Mammary epithelial cell (primary cell): ENCODE measurements at regions not wholly inside any gene's neighbourhood (a gene's known extent, or its start where the extent isn't known, plus 50 kb on each side); places are given as distances from the start of the nearest gene placed in this dataset.

Experiments
- CTCF ChIP-seq, 2 donors: IDR thresholded peaks in 1 of 2; conservative IDR thresholded peaks in 1 of 2; 2 replicates each; pipeline ENCODE4 v1.5.1; 2011 to 2012; ENCODE audit warnings: inconsistent platforms in 2 of 2, low read length in 2 of 2, mild to moderate bottlenecking in 2 of 2, control low read depth in 1 of 2, low read depth in 1 of 2; ENCODE audit not compliant: insufficient read depth in 1 of 2; ENCODE audit errors: extremely low read depth in 1 of 2
- EZH2 ChIP-seq: IDR thresholded peaks from 2 replicates; pipeline ENCODE4 v1.6.1; 2012; ENCODE audit warnings: low read length, inconsistent platforms, borderline replicate concordance

DNA sequence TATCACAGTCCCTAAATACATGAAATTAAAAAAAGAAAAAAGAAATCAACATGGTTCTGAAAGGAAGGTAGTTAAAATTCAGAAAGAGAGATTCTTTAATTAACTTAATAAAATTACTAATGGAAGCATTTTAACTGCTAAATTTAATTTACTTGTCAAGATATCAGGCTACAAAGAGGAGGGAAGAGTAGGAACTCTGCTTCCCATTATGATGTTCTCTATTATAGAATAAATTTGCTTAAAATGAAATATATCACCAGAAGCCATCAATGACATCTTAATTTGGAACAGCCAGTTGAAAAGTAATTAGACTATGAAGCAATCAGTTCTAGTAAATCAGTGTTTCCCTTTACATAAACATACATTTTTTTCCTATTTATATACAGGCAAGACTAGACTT lies 611.8 kb upstream of the FANCL start:
- no peak for TF ChIP-seq CTCF (conservative IDR thresholded peaks at IDR 0.05 in 1 of 2, IDR thresholded peaks at IDR 0.05 in 1 of 2; ENCODE audit: extremely low read depth in 1 of 2, insufficient read depth in 1 of 2, low read depth in 1 of 2, low read length in 2 of 2)
- no peak for TF ChIP-seq EZH2
